GM23338 (cell line): ENCODE measurements at regions not wholly inside any gene's neighbourhood (a gene's known extent, or its start where the extent isn't known, plus 50 kb on each side); places are given as distances from the start of the nearest gene placed in this dataset.

Experiments
- ATAC-seq: fragments of 200-7000 bp; cut with Tn5 transposase; 3 replicates; pipeline ENCODE4 v1.9.1; 2020
- DNase-seq: peaks from one replicate; pipeline ENCODE4 v3.0.0-alpha.2; 2015; ENCODE audit warnings: low spot score
- H2AFZ ChIP-seq: fragments of 200-600 bp; sonication (generic); 2 replicates; pipeline ENCODE4 v1.8.0; 2016; ENCODE audit warnings: antibody characterized with exemption, mild to moderate bottlenecking, moderate library complexity
- H3F3A ChIP-seq: fragments of 200-600 bp; sonication (generic); replicated peaks from 2 replicates; pipeline ENCODE4 v1.8.0; 2017; ENCODE audit warnings: antibody characterized with exemption, mixed run types, low read depth
- H3K27ac ChIP-seq: fragments of 200-600 bp; sonication (generic); 2 replicates; pipeline ENCODE4 v1.6.1; 2016; ENCODE audit warnings: low read depth
- H3K27me3 ChIP-seq: fragments of 200-600 bp; sonication (generic); 2 replicates; pipeline ENCODE4 v1.8.0; 2016; ENCODE audit warnings: mild to moderate bottlenecking, mixed run types, moderate library complexity; ENCODE audit not compliant: insufficient read depth
- H3K36me3 ChIP-seq: fragments of 200-600 bp; sonication (generic); 2 replicates; pipeline ENCODE4 v1.8.0; 2016; ENCODE audit warnings: mild to moderate bottlenecking; ENCODE audit not compliant: insufficient read depth
- H3K4me1 ChIP-seq: fragments of 200-600 bp; sonication (generic); 2 replicates; pipeline ENCODE4 v1.8.0; 2016; ENCODE audit warnings: mild to moderate bottlenecking, moderate library complexity; ENCODE audit not compliant: insufficient read depth
- H3K4me2 ChIP-seq: fragments of 200-600 bp; sonication (generic); 2 replicates; pipeline ENCODE4 v1.7.1; 2017; ENCODE audit warnings: mixed run types
- H3K4me3 ChIP-seq: fragments of 200-600 bp; sonication (generic); 2 replicates; pipeline ENCODE4 v1.6.1; 2016; ENCODE audit warnings: mixed run types
- H3K79me2 ChIP-seq: fragments of 200-600 bp; sonication (generic); replicated peaks from 2 replicates; pipeline ENCODE4 v1.8.0; 2017; ENCODE audit warnings: mild to moderate bottlenecking; ENCODE audit not compliant: insufficient read depth
- H3K9me2 ChIP-seq: fragments of 200-600 bp; sonication (generic); 2 replicates; pipeline ENCODE4 v1.8.0; 2017; ENCODE audit not compliant: insufficient read depth
- H4K20me1 ChIP-seq: fragments of 200-600 bp; sonication (generic); replicated peaks from 2 replicates; pipeline ENCODE4 v1.8.0; 2017; ENCODE audit warnings: mild to moderate bottlenecking; ENCODE audit not compliant: insufficient read depth
- H3K27ac Mint-ChIP-seq: 2 replicates; pipeline ENCODE4 v1.8.0; 2020; ENCODE audit warnings: inconsistent platforms, mild to moderate bottlenecking, moderate library complexity, mixed read lengths
- H3K27me3 Mint-ChIP-seq: 3 replicates; pipeline ENCODE4 v1.8.0; 2022; ENCODE audit warnings: low read depth, mild to moderate bottlenecking, moderate library complexity, mixed read lengths, inconsistent platforms; ENCODE audit not compliant: insufficient read depth, poor library complexity
- H3K36me3 Mint-ChIP-seq: 3 replicates; pipeline ENCODE4 v1.8.0; 2021; ENCODE audit warnings: low read depth, mild to moderate bottlenecking, inconsistent platforms, moderate library complexity, mixed read lengths
- H3K4me1 Mint-ChIP-seq: 3 replicates; pipeline ENCODE4 v1.8.0; 2020; ENCODE audit warnings: mild to moderate bottlenecking, inconsistent platforms, mixed read lengths
- H3K4me3 Mint-ChIP-seq: 3 replicates; pipeline ENCODE4 v1.8.0; 2021; ENCODE audit warnings: moderate library complexity, mild to moderate bottlenecking, inconsistent platforms, mixed read lengths
- H3K9me3 Mint-ChIP-seq: 3 replicates; pipeline ENCODE4 v1.8.0; 2020; ENCODE audit warnings: moderate library complexity, mild to moderate bottlenecking, inconsistent platforms, mixed read lengths
- CREB1 ChIP-seq: fragments of 250-450 bp; sonication (Bioruptor Pico); IDR thresholded peaks from 2 replicates; pipeline ENCODE4 v1.5.0; 2020; ENCODE audit warnings: low read depth, mild to moderate bottlenecking, moderate library complexity
- EZH2phosphoT487 ChIP-seq: fragments of 200-600 bp; sonication (generic); IDR thresholded peaks from one replicate; pipeline ENCODE4 v1.8.1; 2018; ENCODE audit warnings: antibody characterized with exemption; ENCODE audit not compliant: unreplicated experiment
- JUNB ChIP-seq: IDR thresholded peaks from one replicate; pipeline ENCODE4 v1.6.1; 2016; ENCODE audit warnings: antibody characterized with exemption; ENCODE audit not compliant: unreplicated experiment
- NANOG ChIP-seq: IDR thresholded peaks from 2 replicates; pipeline ENCODE4 v1.6.1; 2016; ENCODE audit warnings: antibody characterized with exemption, borderline replicate concordance
- POLR2AphosphoS5 ChIP-seq: IDR thresholded peaks from 2 replicates; pipeline ENCODE4 v1.6.1; 2016; ENCODE audit warnings: antibody characterized with exemption, low read depth
- STAT1 ChIP-seq: IDR thresholded peaks from one replicate; pipeline ENCODE4 v1.6.1; 2016; ENCODE audit warnings: antibody characterized with exemption; ENCODE audit not compliant: unreplicated experiment
- ZNF114 ChIP-seq: fragments of 250-450 bp; sonication (Bioruptor Pico); IDR thresholded peaks from 2 replicates; pipeline ENCODE4 v1.5.0; 2020; ENCODE audit warnings: mild to moderate bottlenecking, moderate library complexity
- ZNF331 ChIP-seq: fragments of 250-450 bp; sonication (Bioruptor Pico); IDR thresholded peaks from 2 replicates; pipeline ENCODE4 v1.5.0; 2020; ENCODE audit warnings: low read depth, mild to moderate bottlenecking, moderate library complexity
- TF ChIP-seq, protein P1 (sequence below): IDR thresholded peaks from 2 replicates; pipeline ENCODE4 v1.6.1; 2016; ENCODE audit warnings: antibody characterized with exemption
- TF ChIP-seq, protein P2 (sequence below): IDR thresholded peaks from one replicate; pipeline ENCODE4 v1.6.1; 2018; ENCODE audit warnings: antibody characterized with exemption; ENCODE audit not compliant: unreplicated experiment
- TF ChIP-seq, protein P3 (sequence below): fragments of 250-450 bp; sonication (Bioruptor Pico); IDR thresholded peaks from 2 replicates; pipeline ENCODE4 v1.5.0; 2020; ENCODE audit warnings: mild to moderate bottlenecking, moderate library complexity
- TF ChIP-seq, protein P4 (sequence below), 2 experiments: fragments of 200-600 bp in 1 of 2; sonication (generic) in 1 of 2; conservative IDR thresholded peaks; 2 replicates each; pipeline versions ENCODE4 v1.5.1 to v1.6.1; 2016 to 2017; ENCODE audit warnings: antibody characterized with exemption in 2 of 2, low read depth in 2 of 2, mild to moderate bottlenecking in 2 of 2, moderate library complexity in 1 of 2

DNA sequence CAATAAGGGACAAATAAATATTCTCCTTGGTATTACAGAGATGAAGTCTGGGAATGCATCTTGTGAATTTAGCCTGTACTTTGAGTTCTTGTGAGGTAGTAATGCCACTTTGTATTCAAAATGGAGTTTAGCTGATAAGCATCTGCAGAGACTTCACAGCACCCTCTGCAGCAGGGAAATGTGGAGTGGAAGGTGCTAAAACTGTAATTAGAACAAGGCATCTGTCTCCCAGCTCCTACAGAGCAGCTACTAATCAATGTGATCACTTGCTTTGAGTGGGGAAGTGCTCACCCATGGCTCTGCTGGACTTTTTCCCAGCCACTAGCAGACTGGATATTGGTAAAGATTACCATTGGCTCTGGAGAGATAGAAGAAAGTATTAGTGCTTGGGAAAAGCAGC, 56.2 kb upstream of the TMEFF2 start:
- DNase-seq = no peak
- Histone ChIP-seq H3K4me2 (no peak overlapping the region), H3K4me3 (no peak overlapping the region), H3K4me1 (no peaks in the 10 kb centered on the region), H3K27me3 (no peaks in the 10 kb centered on the region), H4K20me1 (no peaks in the 10 kb centered on the region), H3K36me3 (no peaks in the 10 kb centered on the region), H3K9me2 (no peaks in the 10 kb centered on the region), H3K27ac (no peak overlapping the region), H2AFZ (0 out of 2 replicates have a peak overlapping the region, but pooled peaks have one; percentile 24), H3K79me2 (no peaks in the 10 kb centered on the region), H3F3A (no peaks in the 10 kb centered on the region)
- Mint-ChIP-seq H3K27me3 (no peaks in the 10 kb centered on the region), H3K27ac (no peak overlapping the region), H3K36me3 (no peaks in the 10 kb centered on the region), H3K4me3 (no peak overlapping the region), H3K9me3 (no peaks in the 10 kb centered on the region), H3K4me1 (no peaks in the 10 kb centered on the region)
- ATAC-seq = no peak
- TF ChIP-seq, protein P1, sequence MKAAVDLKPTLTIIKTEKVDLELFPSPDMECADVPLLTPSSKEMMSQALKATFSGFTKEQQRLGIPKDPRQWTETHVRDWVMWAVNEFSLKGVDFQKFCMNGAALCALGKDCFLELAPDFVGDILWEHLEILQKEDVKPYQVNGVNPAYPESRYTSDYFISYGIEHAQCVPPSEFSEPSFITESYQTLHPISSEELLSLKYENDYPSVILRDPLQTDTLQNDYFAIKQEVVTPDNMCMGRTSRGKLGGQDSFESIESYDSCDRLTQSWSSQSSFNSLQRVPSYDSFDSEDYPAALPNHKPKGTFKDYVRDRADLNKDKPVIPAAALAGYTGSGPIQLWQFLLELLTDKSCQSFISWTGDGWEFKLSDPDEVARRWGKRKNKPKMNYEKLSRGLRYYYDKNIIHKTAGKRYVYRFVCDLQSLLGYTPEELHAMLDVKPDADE = no peak
- TF ChIP-seq, protein P2, sequence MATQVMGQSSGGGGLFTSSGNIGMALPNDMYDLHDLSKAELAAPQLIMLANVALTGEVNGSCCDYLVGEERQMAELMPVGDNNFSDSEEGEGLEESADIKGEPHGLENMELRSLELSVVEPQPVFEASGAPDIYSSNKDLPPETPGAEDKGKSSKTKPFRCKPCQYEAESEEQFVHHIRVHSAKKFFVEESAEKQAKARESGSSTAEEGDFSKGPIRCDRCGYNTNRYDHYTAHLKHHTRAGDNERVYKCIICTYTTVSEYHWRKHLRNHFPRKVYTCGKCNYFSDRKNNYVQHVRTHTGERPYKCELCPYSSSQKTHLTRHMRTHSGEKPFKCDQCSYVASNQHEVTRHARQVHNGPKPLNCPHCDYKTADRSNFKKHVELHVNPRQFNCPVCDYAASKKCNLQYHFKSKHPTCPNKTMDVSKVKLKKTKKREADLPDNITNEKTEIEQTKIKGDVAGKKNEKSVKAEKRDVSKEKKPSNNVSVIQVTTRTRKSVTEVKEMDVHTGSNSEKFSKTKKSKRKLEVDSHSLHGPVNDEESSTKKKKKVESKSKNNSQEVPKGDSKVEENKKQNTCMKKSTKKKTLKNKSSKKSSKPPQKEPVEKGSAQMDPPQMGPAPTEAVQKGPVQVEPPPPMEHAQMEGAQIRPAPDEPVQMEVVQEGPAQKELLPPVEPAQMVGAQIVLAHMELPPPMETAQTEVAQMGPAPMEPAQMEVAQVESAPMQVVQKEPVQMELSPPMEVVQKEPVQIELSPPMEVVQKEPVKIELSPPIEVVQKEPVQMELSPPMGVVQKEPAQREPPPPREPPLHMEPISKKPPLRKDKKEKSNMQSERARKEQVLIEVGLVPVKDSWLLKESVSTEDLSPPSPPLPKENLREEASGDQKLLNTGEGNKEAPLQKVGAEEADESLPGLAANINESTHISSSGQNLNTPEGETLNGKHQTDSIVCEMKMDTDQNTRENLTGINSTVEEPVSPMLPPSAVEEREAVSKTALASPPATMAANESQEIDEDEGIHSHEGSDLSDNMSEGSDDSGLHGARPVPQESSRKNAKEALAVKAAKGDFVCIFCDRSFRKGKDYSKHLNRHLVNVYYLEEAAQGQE = no peak
- TF ChIP-seq ZNF114 (no peak), POLR2AphosphoS5 (no peak), STAT1 (no peak), CREB1 (CRISPR knock-in tag) (no peak), JUNB (no peak), NANOG (no peak), EZH2phosphoT487 (no peak), ZNF331 (CRISPR knock-in tag) (no peak)
- TF ChIP-seq, protein P3, sequence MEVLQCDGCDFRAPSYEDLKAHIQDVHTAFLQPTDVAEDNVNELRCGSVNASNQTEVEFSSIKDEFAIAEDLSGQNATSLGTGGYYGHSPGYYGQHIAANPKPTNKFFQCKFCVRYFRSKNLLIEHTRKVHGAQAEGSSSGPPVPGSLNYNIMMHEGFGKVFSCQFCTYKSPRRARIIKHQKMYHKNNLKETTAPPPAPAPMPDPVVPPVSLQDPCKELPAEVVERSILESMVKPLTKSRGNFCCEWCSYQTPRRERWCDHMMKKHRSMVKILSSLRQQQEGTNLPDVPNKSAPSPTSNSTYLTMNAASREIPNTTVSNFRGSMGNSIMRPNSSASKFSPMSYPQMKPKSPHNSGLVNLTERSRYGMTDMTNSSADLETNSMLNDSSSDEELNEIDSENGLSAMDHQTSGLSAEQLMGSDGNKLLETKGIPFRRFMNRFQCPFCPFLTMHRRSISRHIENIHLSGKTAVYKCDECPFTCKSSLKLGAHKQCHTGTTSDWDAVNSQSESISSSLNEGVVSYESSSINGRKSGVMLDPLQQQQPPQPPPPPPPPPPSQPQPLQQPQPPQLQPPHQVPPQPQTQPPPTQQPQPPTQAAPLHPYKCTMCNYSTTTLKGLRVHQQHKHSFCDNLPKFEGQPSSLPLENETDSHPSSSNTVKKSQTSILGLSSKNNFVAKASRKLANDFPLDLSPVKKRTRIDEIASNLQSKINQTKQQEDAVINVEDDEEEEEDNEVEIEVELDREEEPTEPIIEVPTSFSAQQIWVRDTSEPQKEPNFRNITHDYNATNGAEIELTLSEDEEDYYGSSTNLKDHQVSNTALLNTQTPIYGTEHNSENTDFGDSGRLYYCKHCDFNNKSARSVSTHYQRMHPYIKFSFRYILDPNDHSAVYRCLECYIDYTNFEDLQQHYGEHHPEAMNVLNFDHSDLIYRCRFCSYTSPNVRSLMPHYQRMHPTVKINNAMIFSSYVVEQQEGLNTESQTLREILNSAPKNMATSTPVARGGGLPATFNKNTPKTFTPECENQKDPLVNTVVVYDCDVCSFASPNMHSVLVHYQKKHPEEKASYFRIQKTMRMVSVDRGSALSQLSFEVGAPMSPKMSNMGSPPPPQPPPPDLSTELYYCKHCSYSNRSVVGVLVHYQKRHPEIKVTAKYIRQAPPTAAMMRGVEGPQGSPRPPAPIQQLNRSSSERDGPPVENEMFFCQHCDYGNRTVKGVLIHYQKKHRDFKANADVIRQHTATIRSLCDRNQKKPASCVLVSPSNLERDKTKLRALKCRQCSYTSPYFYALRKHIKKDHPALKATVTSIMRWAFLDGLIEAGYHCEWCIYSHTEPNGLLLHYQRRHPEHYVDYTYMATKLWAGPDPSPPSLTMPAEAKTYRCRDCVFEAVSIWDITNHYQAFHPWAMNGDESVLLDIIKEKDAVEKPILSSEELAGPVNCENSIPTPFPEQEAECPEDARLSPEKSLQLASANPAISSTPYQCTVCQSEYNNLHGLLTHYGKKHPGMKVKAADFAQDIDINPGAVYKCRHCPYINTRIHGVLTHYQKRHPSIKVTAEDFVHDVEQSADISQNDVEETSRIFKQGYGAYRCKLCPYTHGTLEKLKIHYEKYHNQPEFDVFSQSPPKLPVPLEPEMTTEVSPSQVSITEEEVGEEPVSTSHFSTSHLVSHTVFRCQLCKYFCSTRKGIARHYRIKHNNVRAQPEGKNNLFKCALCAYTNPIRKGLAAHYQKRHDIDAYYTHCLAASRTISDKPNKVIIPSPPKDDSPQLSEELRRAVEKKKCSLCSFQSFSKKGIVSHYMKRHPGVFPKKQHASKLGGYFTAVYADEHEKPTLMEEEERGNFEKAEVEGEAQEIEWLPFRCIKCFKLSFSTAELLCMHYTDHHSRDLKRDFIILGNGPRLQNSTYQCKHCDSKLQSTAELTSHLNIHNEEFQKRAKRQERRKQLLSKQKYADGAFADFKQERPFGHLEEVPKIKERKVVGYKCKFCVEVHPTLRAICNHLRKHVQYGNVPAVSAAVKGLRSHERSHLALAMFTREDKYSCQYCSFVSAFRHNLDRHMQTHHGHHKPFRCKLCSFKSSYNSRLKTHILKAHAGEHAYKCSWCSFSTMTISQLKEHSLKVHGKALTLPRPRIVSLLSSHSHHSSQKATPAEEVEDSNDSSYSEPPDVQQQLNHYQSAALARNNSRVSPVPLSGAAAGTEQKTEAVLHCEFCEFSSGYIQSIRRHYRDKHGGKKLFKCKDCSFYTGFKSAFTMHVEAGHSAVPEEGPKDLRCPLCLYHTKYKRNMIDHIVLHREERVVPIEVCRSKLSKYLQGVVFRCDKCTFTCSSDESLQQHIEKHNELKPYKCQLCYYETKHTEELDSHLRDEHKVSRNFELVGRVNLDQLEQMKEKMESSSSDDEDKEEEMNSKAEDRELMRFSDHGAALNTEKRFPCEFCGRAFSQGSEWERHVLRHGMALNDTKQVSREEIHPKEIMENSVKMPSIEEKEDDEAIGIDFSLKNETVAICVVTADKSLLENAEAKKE (CRISPR knock-in tag) = no peak
- TF ChIP-seq, protein P4, sequence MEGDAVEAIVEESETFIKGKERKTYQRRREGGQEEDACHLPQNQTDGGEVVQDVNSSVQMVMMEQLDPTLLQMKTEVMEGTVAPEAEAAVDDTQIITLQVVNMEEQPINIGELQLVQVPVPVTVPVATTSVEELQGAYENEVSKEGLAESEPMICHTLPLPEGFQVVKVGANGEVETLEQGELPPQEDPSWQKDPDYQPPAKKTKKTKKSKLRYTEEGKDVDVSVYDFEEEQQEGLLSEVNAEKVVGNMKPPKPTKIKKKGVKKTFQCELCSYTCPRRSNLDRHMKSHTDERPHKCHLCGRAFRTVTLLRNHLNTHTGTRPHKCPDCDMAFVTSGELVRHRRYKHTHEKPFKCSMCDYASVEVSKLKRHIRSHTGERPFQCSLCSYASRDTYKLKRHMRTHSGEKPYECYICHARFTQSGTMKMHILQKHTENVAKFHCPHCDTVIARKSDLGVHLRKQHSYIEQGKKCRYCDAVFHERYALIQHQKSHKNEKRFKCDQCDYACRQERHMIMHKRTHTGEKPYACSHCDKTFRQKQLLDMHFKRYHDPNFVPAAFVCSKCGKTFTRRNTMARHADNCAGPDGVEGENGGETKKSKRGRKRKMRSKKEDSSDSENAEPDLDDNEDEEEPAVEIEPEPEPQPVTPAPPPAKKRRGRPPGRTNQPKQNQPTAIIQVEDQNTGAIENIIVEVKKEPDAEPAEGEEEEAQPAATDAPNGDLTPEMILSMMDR (conservative IDR thresholded peaks at IDR 0.05; ENCODE audit: low read depth in 2 of 2) = no peak
